Liver (tissue), 8 donors: ENCODE measurements at regions not wholly inside any gene's neighbourhood (a gene's known extent, or its start where the extent isn't known, plus 50 kb on each side); places are given as distances from the start of the nearest gene placed in this dataset.

Experiments
- DNase-seq: peaks from one replicate; pipeline ENCODE4 v3.0.0-alpha.2; 2017; ENCODE audit warnings: low spot score
- H3K27ac ChIP-seq, 2 donors: one replicate each; pipeline ENCODE4 v1.7.0; 2013; ENCODE audit warnings: inconsistent platforms in 2 of 2, low read length in 2 of 2, control low read depth in 1 of 2, low read depth in 1 of 2, mild to moderate bottlenecking in 1 of 2
- H3K27me3 ChIP-seq, 4 donors: one replicate each; pipeline versions ENCODE4 v1.6.1 to v1.7.0; 2013; ENCODE audit warnings: low read length in 3 of 4, inconsistent platforms in 1 of 4, mild to moderate bottlenecking in 1 of 4, moderate library complexity in 1 of 4; ENCODE audit not compliant: control insufficient read depth in 4 of 4, insufficient read depth in 4 of 4
- H3K36me3 ChIP-seq, 4 donors: one replicate each; pipeline versions ENCODE4 v1.6.1 to v1.7.0; 2013; ENCODE audit warnings: low read length in 3 of 4, mild to moderate bottlenecking in 3 of 4, low read depth in 1 of 4, moderate library complexity in 1 of 4; ENCODE audit not compliant: control insufficient read depth in 4 of 4, insufficient read depth in 3 of 4
- H3K4me1 ChIP-seq, 4 donors: one replicate each; pipeline versions ENCODE4 v1.6.1 to v1.7.0; 2013; ENCODE audit warnings: low read length in 3 of 4, mild to moderate bottlenecking in 3 of 4, moderate library complexity in 1 of 4; ENCODE audit not compliant: control insufficient read depth in 4 of 4, insufficient read depth in 4 of 4
- H3K4me3 ChIP-seq, 3 donors: one replicate each; pipeline versions ENCODE4 v1.6.1 to v1.7.0; 2013; ENCODE audit warnings: low read length in 3 of 3, control low read depth in 1 of 3, low read depth in 1 of 3, mild to moderate bottlenecking in 1 of 3
- H3K9ac ChIP-seq, 2 donors: one replicate each; pipeline ENCODE4 v1.7.0; 2013; ENCODE audit warnings: low read length in 2 of 2, mild to moderate bottlenecking in 2 of 2, moderate library complexity in 2 of 2, control low read depth in 1 of 2, low read depth in 1 of 2
- H3K9me3 ChIP-seq, 4 donors: one replicate each; pipeline versions ENCODE4 v1.6.1 to v1.7.0; 2013; ENCODE audit warnings: low read length in 3 of 4; ENCODE audit not compliant: control insufficient read depth in 4 of 4
- FOXA1 ChIP-seq: IDR thresholded peaks from 2 replicates; pipeline ENCODE4 v1.6.1; 2016; ENCODE audit warnings: antibody characterized with exemption
- FOXA2 ChIP-seq: IDR thresholded peaks from 2 replicates; pipeline ENCODE4 v1.6.1; 2016; ENCODE audit warnings: antibody characterized with exemption
- GABPA ChIP-seq, 2 donors: IDR thresholded peaks in 1 of 2; conservative IDR thresholded peaks in 1 of 2; 2 replicates each; pipeline ENCODE4 v1.6.1; 2016; ENCODE audit warnings: antibody characterized with exemption in 2 of 2, mild to moderate bottlenecking in 1 of 2, moderate library complexity in 1 of 2
- HNF4G ChIP-seq: IDR thresholded peaks from 2 replicates; pipeline ENCODE4 v1.6.1; 2016; ENCODE audit warnings: antibody characterized with exemption
- JUND ChIP-seq, 2 donors: IDR thresholded peaks; 2 replicates each; pipeline ENCODE4 v1.6.1; 2016; ENCODE audit warnings: antibody characterized with exemption in 2 of 2
- MAX ChIP-seq: IDR thresholded peaks from 2 replicates; pipeline ENCODE4 v1.6.1; 2016; ENCODE audit warnings: antibody characterized with exemption
- NR2F2 ChIP-seq: IDR thresholded peaks from 2 replicates; pipeline ENCODE4 v1.6.1; 2016; ENCODE audit warnings: antibody characterized with exemption
- RAD21 ChIP-seq, 2 donors: IDR thresholded peaks; 2 replicates each; pipeline ENCODE4 v1.6.1; 2016; ENCODE audit warnings: antibody characterized with exemption in 2 of 2, mild to moderate bottlenecking in 2 of 2
- REST ChIP-seq: IDR thresholded peaks from 2 replicates; pipeline ENCODE4 v1.6.1; 2016; ENCODE audit warnings: antibody characterized with exemption, mild to moderate bottlenecking
- RXRA ChIP-seq, 2 donors: IDR thresholded peaks; 2 replicates each; pipeline ENCODE4 v1.6.1; 2017 to 2018; ENCODE audit warnings: antibody characterized with exemption in 2 of 2, mild to moderate bottlenecking in 1 of 2
- SP1 ChIP-seq: IDR thresholded peaks from 2 replicates; pipeline ENCODE4 v1.6.1; 2018; ENCODE audit warnings: antibody characterized with exemption, mild to moderate bottlenecking
- TAF1 ChIP-seq: conservative IDR thresholded peaks from 2 replicates; pipeline ENCODE4 v1.6.1; 2016; ENCODE audit warnings: antibody characterized with exemption, mild to moderate bottlenecking
- WGBS: extraction: QIAGEN DNeasy Blood & Tissue Kit; methylation state at CpG from one replicate; pipeline ENCODE4 v1.1.7; 2013; 5-methylcytosine and 5-hydroxymethylcytosine counted together
- TF ChIP-seq, protein P1 (sequence below): fragments of 150-350 bp; IDR thresholded peaks from 2 replicates; pipeline ENCODE4 v1.5.1; 2017; ENCODE audit warnings: improper control_type of control experiment, low read depth, low read length; ENCODE audit not compliant: missing input control
- TF ChIP-seq, protein P2 (sequence below): IDR thresholded peaks from 2 replicates; pipeline ENCODE4 v1.6.1; 2016; ENCODE audit warnings: antibody characterized with exemption
- TF ChIP-seq, protein P3 (sequence below): IDR thresholded peaks from 2 replicates; pipeline ENCODE4 v1.6.1; 2016; ENCODE audit warnings: antibody characterized with exemption
- donor health status: healthy.
- donor health status: healthy.
- donor health status: healthy.
- donor health status: healthy.
- donor health status: healthy.

- DNase-seq: no peak
- Histone ChIP-seq H3K9me3 (no peaks in the 10 kb centered on the region), H3K4me3 (no peak overlapping the region), H3K4me1 (no peaks in the 10 kb centered on the region), H3K9ac (no peak overlapping the region), H3K27me3 (peaks cover 0 to 7% (median 1%) of the 10 kb centered on the region in 4 donors), H3K36me3 (no peaks in the 10 kb centered on the region), H3K27ac (no peak overlapping the region)
- TF ChIP-seq FOXA1 (no peak), HNF4G (no peak), SP1 (no peak), GABPA (IDR thresholded peaks at IDR 0.05 in 1 of 2, conservative IDR thresholded peaks at IDR 0.05 in 1 of 2) (no peak), TAF1 (no peak)
- TF ChIP-seq, protein P1, sequence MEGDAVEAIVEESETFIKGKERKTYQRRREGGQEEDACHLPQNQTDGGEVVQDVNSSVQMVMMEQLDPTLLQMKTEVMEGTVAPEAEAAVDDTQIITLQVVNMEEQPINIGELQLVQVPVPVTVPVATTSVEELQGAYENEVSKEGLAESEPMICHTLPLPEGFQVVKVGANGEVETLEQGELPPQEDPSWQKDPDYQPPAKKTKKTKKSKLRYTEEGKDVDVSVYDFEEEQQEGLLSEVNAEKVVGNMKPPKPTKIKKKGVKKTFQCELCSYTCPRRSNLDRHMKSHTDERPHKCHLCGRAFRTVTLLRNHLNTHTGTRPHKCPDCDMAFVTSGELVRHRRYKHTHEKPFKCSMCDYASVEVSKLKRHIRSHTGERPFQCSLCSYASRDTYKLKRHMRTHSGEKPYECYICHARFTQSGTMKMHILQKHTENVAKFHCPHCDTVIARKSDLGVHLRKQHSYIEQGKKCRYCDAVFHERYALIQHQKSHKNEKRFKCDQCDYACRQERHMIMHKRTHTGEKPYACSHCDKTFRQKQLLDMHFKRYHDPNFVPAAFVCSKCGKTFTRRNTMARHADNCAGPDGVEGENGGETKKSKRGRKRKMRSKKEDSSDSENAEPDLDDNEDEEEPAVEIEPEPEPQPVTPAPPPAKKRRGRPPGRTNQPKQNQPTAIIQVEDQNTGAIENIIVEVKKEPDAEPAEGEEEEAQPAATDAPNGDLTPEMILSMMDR: no peak
- TF ChIP-seq, protein P2, sequence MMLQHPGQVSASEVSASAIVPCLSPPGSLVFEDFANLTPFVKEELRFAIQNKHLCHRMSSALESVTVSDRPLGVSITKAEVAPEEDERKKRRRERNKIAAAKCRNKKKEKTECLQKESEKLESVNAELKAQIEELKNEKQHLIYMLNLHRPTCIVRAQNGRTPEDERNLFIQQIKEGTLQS: no peak
- 81% methylated on average over 6 of the region's 6 CpGs for WGBS
Measured at GRCh38 chr16:73703891-73704290, 592.7 kb upstream of the PSMD7 start.

GRCh38 chr16:73697336-73697735 is 599.3 kb upstream of the PSMD7 start:
- no peaks in the 10 kb centered on the region for H3K36me3 ChIP-seq
- H3K27ac ChIP-seq: no peak overlapping the region
- H3K4me1 ChIP-seq: no peaks in the 10 kb centered on the region
- H3K27me3 ChIP-seq: peaks cover 0 to 4% (median 1%) of the 10 kb centered on the region in 4 donors
- TF ChIP-seq MAX: no peak
- no peak for TF ChIP-seq NR2F2
- TF ChIP-seq JUND (IDR thresholded peaks at IDR 0.05): no peak
- TF ChIP-seq SP1: no peak
- TF ChIP-seq REST: no peak
- no peak for TF ChIP-seq RXRA (IDR thresholded peaks at IDR 0.05)
- TF ChIP-seq FOXA1: no peak
- TF ChIP-seq FOXA2: no peak
- TF ChIP-seq, protein P3, sequence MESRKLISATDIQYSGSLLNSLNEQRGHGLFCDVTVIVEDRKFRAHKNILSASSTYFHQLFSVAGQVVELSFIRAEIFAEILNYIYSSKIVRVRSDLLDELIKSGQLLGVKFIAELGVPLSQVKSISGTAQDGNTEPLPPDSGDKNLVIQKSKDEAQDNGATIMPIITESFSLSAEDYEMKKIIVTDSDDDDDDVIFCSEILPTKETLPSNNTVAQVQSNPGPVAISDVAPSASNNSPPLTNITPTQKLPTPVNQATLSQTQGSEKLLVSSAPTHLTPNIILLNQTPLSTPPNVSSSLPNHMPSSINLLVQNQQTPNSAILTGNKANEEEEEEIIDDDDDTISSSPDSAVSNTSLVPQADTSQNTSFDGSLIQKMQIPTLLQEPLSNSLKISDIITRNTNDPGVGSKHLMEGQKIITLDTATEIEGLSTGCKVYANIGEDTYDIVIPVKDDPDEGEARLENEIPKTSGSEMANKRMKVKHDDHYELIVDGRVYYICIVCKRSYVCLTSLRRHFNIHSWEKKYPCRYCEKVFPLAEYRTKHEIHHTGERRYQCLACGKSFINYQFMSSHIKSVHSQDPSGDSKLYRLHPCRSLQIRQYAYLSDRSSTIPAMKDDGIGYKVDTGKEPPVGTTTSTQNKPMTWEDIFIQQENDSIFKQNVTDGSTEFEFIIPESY: no peak
- TF ChIP-seq, protein P2: no peak
- TF ChIP-seq GABPA (IDR thresholded peaks at IDR 0.05 in 1 of 2, conservative IDR thresholded peaks at IDR 0.05 in 1 of 2): no peak
- no peak for TF ChIP-seq RAD21 (IDR thresholded peaks at IDR 0.05)
- no peak for TF ChIP-seq TAF1
- H3K9ac ChIP-seq: no peak overlapping the region
- H3K9me3 ChIP-seq: peaks cover 0 to 2% (median 0%) of the 10 kb centered on the region in 4 donors
- no peak for DNase-seq
- no peak overlapping the region for H3K4me3 ChIP-seq
